ENCODE measurements at regions not wholly inside any gene's neighbourhood (a gene's known extent, or its start where the extent isn't known, plus 50 kb on each side); places are given as distances from the start of the nearest gene placed in this dataset.

DNA sequence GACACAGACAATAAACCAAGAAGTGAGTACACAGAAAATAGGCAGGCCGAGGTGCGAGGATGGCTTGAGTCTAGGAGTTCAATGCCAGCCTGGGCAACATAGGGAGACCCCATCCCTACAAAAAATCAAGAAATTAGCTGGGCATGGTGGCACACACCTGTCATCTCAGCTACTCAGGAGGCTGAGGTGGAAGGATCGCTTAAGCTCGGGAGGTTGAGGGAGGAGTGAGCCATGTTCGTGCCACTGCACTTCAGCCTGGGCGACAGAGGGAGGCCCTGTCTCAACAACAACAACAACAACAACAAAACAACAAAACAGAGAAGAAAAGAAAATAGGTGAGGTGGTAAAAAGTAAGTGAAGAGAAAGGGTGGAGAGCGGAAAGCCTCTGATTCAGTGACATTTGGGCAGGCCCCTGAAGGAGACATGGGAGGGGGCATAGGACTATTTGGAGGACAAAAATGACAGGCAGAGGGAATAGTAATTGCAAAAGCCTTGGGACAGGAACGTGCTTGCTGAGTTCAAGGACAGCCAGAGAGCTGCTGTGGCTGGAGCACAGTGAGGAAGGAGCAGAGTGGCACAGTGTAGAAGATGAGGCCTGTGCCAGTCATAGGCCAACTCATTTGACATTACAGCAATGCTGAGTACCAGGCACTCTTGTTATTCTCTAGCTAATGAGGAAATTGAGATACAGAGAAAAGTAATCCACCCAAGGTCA is 160.6 kb downstream of the VEGFA start (continued):
- TF ChIP-seq ERF (CRISPR knock-in tag; IDR thresholded peaks at IDR 0.05) (no peak), ZNF699 (CRISPR knock-in tag; IDR thresholded peaks at IDR 0.05; ENCODE audit: insufficient replicate concordance) (no peak), ZNF23 (CRISPR knock-in tag; IDR thresholded peaks at IDR 0.05) (no peak), TRIM24 (IDR thresholded peaks at IDR 0.05) (no peak), PHF20 (IDR thresholded peaks at IDR 0.05; ENCODE audit: partially characterized antibody) (no peak), CHD2 (IDR thresholded peaks at IDR 0.05; ENCODE audit: low read depth, low read length) (no peak), KAT2B (IDR thresholded peaks at IDR 0.05; ENCODE audit: low read depth, low read length) (no peak), ZNF561 (CRISPR knock-in tag; conservative IDR thresholded peaks at IDR 0.05) (no peak), MYNN (IDR thresholded peaks at IDR 0.05) (no peak), MYNN (CRISPR knock-in tag; IDR thresholded peaks at IDR 0.05) (no peak), ZNF77 (CRISPR knock-in tag; IDR thresholded peaks at IDR 0.05) (no peak), SMARCE1 (IDR thresholded peaks at IDR 0.05) (no peak), SAFB (IDR thresholded peaks at IDR 0.05; ENCODE audit: borderline replicate concordance, low read depth, low read length) (no peak), PHB (CRISPR knock-in tag; IDR thresholded peaks at IDR 0.05) (no peak)
- TF ChIP-seq, protein P1, sequence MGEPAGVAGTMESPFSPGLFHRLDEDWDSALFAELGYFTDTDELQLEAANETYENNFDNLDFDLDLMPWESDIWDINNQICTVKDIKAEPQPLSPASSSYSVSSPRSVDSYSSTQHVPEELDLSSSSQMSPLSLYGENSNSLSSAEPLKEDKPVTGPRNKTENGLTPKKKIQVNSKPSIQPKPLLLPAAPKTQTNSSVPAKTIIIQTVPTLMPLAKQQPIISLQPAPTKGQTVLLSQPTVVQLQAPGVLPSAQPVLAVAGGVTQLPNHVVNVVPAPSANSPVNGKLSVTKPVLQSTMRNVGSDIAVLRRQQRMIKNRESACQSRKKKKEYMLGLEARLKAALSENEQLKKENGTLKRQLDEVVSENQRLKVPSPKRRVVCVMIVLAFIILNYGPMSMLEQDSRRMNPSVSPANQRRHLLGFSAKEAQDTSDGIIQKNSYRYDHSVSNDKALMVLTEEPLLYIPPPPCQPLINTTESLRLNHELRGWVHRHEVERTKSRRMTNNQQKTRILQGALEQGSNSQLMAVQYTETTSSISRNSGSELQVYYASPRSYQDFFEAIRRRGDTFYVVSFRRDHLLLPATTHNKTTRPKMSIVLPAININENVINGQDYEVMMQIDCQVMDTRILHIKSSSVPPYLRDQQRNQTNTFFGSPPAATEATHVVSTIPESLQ (CRISPR knock-in tag; IDR thresholded peaks at IDR 0.05) = no peak
- TF ChIP-seq, protein P2, sequence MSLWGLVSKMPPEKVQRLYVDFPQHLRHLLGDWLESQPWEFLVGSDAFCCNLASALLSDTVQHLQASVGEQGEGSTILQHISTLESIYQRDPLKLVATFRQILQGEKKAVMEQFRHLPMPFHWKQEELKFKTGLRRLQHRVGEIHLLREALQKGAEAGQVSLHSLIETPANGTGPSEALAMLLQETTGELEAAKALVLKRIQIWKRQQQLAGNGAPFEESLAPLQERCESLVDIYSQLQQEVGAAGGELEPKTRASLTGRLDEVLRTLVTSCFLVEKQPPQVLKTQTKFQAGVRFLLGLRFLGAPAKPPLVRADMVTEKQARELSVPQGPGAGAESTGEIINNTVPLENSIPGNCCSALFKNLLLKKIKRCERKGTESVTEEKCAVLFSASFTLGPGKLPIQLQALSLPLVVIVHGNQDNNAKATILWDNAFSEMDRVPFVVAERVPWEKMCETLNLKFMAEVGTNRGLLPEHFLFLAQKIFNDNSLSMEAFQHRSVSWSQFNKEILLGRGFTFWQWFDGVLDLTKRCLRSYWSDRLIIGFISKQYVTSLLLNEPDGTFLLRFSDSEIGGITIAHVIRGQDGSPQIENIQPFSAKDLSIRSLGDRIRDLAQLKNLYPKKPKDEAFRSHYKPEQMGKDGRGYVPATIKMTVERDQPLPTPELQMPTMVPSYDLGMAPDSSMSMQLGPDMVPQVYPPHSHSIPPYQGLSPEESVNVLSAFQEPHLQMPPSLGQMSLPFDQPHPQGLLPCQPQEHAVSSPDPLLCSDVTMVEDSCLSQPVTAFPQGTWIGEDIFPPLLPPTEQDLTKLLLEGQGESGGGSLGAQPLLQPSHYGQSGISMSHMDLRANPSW (CRISPR knock-in tag; IDR thresholded peaks at IDR 0.05) = no peak
- TF ChIP-seq, protein P3, sequence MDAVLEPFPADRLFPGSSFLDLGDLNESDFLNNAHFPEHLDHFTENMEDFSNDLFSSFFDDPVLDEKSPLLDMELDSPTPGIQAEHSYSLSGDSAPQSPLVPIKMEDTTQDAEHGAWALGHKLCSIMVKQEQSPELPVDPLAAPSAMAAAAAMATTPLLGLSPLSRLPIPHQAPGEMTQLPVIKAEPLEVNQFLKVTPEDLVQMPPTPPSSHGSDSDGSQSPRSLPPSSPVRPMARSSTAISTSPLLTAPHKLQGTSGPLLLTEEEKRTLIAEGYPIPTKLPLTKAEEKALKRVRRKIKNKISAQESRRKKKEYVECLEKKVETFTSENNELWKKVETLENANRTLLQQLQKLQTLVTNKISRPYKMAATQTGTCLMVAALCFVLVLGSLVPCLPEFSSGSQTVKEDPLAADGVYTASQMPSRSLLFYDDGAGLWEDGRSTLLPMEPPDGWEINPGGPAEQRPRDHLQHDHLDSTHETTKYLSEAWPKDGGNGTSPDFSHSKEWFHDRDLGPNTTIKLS (IDR thresholded peaks at IDR 0.05; ENCODE audit: borderline replicate concordance, low read depth) = no peak
- TF ChIP-seq, protein P4, sequence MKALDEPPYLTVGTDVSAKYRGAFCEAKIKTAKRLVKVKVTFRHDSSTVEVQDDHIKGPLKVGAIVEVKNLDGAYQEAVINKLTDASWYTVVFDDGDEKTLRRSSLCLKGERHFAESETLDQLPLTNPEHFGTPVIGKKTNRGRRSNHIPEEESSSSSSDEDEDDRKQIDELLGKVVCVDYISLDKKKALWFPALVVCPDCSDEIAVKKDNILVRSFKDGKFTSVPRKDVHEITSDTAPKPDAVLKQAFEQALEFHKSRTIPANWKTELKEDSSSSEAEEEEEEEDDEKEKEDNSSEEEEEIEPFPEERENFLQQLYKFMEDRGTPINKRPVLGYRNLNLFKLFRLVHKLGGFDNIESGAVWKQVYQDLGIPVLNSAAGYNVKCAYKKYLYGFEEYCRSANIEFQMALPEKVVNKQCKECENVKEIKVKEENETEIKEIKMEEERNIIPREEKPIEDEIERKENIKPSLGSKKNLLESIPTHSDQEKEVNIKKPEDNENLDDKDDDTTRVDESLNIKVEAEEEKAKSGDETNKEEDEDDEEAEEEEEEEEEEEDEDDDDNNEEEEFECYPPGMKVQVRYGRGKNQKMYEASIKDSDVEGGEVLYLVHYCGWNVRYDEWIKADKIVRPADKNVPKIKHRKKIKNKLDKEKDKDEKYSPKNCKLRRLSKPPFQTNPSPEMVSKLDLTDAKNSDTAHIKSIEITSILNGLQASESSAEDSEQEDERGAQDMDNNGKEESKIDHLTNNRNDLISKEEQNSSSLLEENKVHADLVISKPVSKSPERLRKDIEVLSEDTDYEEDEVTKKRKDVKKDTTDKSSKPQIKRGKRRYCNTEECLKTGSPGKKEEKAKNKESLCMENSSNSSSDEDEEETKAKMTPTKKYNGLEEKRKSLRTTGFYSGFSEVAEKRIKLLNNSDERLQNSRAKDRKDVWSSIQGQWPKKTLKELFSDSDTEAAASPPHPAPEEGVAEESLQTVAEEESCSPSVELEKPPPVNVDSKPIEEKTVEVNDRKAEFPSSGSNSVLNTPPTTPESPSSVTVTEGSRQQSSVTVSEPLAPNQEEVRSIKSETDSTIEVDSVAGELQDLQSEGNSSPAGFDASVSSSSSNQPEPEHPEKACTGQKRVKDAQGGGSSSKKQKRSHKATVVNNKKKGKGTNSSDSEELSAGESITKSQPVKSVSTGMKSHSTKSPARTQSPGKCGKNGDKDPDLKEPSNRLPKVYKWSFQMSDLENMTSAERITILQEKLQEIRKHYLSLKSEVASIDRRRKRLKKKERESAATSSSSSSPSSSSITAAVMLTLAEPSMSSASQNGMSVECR (CRISPR knock-in tag; IDR thresholded peaks at IDR 0.05) = no peak
- TF ChIP-seq, protein P5, sequence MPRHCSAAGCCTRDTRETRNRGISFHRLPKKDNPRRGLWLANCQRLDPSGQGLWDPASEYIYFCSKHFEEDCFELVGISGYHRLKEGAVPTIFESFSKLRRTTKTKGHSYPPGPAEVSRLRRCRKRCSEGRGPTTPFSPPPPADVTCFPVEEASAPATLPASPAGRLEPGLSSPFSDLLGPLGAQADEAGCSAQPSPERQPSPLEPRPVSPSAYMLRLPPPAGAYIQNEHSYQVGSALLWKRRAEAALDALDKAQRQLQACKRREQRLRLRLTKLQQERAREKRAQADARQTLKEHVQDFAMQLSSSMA (CRISPR knock-in tag; IDR thresholded peaks at IDR 0.05) = no peak

Measured in K562 (cell line).